Mesothelial cell of epicardium (in vitro differentiated cells): ENCODE measurements at regions not wholly inside any gene's neighbourhood (a gene's known extent, or its start where the extent isn't known, plus 50 kb on each side); places are given as distances from the start of the nearest gene placed in this dataset.

ENCODE experiments used
- DNase-seq, 2 experiments: peaks; one replicate each; pipeline ENCODE4 v3.0.0; 2021; ENCODE audit warnings: low spot score in 2 of 2; ENCODE audit not compliant: unreplicated experiment in 2 of 2
- H3K27ac Mint-ChIP-seq: 2 replicates; pipeline ENCODE4 v1.8.0; 2021; ENCODE audit warnings: mixed read lengths
- H3K27me3 Mint-ChIP-seq: 2 replicates; pipeline ENCODE4 v1.8.0; 2021; ENCODE audit warnings: low read depth, mixed read lengths
- H3K36me3 Mint-ChIP-seq: 2 replicates; pipeline ENCODE4 v1.8.0; 2021; ENCODE audit warnings: mixed read lengths
- H3K4me1 Mint-ChIP-seq: 2 replicates; pipeline ENCODE4 v1.8.0; 2021; ENCODE audit warnings: mixed read lengths
- H3K4me3 Mint-ChIP-seq: 2 replicates; pipeline ENCODE4 v1.8.0; 2021; ENCODE audit warnings: mild to moderate bottlenecking, moderate library complexity, mixed read lengths
- H3K9me3 Mint-ChIP-seq: 2 replicates; pipeline ENCODE4 v1.8.0; 2021; ENCODE audit warnings: mixed read lengths
- TF ChIP-seq, protein P1 (sequence below): fragments of 200-600 bp; sonication (generic); IDR thresholded peaks from one replicate; pipeline ENCODE4 v1.5.0; 2021; ENCODE audit warnings: antibody characterized with exemption; ENCODE audit not compliant: unreplicated experiment

DNA sequence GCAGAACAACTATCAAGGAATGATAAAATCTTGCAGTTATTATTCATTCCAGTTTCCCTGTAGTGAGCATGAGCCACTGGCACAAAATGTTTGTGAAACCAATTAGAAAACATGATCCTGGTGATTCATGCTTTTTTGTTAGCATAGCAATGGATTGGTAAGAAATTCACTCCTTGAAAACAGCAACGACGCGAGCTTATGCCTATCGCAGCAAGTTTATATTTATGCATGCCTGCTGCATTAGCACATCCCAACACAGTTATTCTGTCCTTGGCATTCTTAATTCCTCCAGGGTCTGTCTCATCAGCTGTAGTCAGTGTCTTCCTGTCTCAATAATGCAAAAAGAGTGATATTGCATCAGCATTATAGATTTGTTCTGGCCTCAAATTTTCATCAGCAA, 975.9 kb downstream of the STIM2 start:
- no peak overlapping the region for H3K4me3 Mint-ChIP-seq
- DNase-seq: no peak
- TF ChIP-seq, protein P1, sequence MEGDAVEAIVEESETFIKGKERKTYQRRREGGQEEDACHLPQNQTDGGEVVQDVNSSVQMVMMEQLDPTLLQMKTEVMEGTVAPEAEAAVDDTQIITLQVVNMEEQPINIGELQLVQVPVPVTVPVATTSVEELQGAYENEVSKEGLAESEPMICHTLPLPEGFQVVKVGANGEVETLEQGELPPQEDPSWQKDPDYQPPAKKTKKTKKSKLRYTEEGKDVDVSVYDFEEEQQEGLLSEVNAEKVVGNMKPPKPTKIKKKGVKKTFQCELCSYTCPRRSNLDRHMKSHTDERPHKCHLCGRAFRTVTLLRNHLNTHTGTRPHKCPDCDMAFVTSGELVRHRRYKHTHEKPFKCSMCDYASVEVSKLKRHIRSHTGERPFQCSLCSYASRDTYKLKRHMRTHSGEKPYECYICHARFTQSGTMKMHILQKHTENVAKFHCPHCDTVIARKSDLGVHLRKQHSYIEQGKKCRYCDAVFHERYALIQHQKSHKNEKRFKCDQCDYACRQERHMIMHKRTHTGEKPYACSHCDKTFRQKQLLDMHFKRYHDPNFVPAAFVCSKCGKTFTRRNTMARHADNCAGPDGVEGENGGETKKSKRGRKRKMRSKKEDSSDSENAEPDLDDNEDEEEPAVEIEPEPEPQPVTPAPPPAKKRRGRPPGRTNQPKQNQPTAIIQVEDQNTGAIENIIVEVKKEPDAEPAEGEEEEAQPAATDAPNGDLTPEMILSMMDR: no peak
- H3K9me3 Mint-ChIP-seq: peaks cover 9% of the 10 kb centered on the region
- no peaks in the 10 kb centered on the region for H3K27me3 Mint-ChIP-seq
- H3K27ac Mint-ChIP-seq: no peak overlapping the region
- H3K4me1 Mint-ChIP-seq: no peaks in the 10 kb centered on the region
- H3K36me3 Mint-ChIP-seq: no peaks in the 10 kb centered on the region

GRCh38 chr4:27843776-27844175, 983.1 kb downstream of the STIM2 start:
- TF ChIP-seq, protein P1: no peak
- no peaks in the 10 kb centered on the region for H3K27me3 Mint-ChIP-seq
- H3K36me3 Mint-ChIP-seq: no peaks in the 10 kb centered on the region
- no peak overlapping the region for H3K4me3 Mint-ChIP-seq
- H3K27ac Mint-ChIP-seq: no peak overlapping the region
- H3K4me1 Mint-ChIP-seq: no peaks in the 10 kb centered on the region
- no peaks in the 10 kb centered on the region for H3K9me3 Mint-ChIP-seq
- DNase-seq: no peak

- Mint-ChIP-seq H3K4me3 (no peak overlapping the region), H3K36me3 (no peaks in the 10 kb centered on the region), H3K9me3 (no peaks in the 10 kb centered on the region), H3K27ac (no peak overlapping the region), H3K4me1 (no peaks in the 10 kb centered on the region), H3K27me3 (no peaks in the 10 kb centered on the region)
- TF ChIP-seq, protein P1: no peak
- no peak for DNase-seq
These were observed 983.7 kb downstream of the STIM2 start for GRCh38 chr4:27844376-27844775.

- TF ChIP-seq, protein P1: no peak
- no peak overlapping the region for H3K4me3 Mint-ChIP-seq
- H3K4me1 Mint-ChIP-seq: no peaks in the 10 kb centered on the region
- no peaks in the 10 kb centered on the region for H3K27me3 Mint-ChIP-seq
- no peak overlapping the region for H3K27ac Mint-ChIP-seq
- no peaks in the 10 kb centered on the region for H3K36me3 Mint-ChIP-seq
- H3K9me3 Mint-ChIP-seq: no peaks in the 10 kb centered on the region
- no peak for DNase-seq
These were observed 986.3 kb downstream of the STIM2 start for GRCh38 chr4:27846951-27847350.

DNA sequence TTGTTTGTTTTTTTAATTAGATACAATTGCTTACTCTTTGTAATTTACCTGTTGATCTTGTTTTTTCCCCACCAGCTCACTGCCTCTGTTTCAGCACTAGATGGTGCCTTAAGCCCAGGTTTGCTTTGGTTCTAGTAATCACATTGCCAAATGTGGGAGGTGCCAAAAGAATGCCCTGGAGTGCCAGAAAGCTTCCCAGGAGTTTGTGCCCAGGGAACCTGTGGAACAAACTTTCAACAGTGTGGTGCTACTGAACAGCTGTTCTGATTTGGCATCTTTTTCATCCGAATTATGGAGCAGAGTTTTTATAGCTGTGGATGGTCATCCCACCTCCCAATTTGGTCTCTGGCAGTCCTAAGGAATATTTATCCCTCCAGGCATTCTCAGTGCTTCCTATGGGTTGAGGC, 1000.7 kb downstream of the STIM2 start:
- Mint-ChIP-seq H3K4me3 (no peak overlapping the region), H3K4me1 (no peaks in the 10 kb centered on the region), H3K27me3 (no peaks in the 10 kb centered on the region), H3K9me3 (peaks cover 6% of the 10 kb centered on the region), H3K27ac (no peak overlapping the region), H3K36me3 (no peaks in the 10 kb centered on the region)
- DNase-seq: no peak
- TF ChIP-seq, protein P1: no peak

DNA sequence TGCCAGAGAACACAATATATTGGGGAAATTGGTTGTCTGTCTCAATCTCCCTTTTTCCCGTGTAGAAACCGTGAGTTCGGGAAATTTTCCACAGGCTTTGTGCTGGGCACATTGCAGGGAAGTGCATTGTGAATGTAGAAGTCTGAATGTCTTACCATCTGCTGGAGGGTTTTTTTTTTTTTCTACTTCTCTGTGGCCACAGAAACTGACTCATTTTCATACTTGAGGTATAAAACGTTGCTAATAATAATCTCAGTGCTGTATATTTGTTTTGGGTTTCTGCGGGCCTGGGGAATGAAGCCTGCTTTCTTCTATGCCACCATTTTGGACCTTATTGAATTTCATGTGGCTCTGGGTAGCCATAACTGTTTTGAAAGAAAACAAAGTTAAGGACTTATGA, 1001.2 kb downstream of the STIM2 start:
- Mint-ChIP-seq H3K27ac (no peak overlapping the region), H3K27me3 (no peaks in the 10 kb centered on the region), H3K36me3 (no peaks in the 10 kb centered on the region), H3K4me1 (no peaks in the 10 kb centered on the region), H3K9me3 (peaks cover 6% of the 10 kb centered on the region), H3K4me3 (no peak overlapping the region)
- TF ChIP-seq, protein P1: no peak
- no peak for DNase-seq
